Testis (tissue), 2 donors: ENCODE measurements at regions not wholly inside any gene's neighbourhood (a gene's known extent, or its start where the extent isn't known, plus 50 kb on each side); places are given as distances from the start of the nearest gene placed in this dataset.

Experiments used
- DNase-seq: peaks from one replicate; pipeline ENCODE4 v3.0.0-alpha.2; 2019
- H3K27ac ChIP-seq, 2 donors: fragments of 200-600 bp; sonication (generic); one replicate each; pipeline ENCODE4 v1.5.1; 2019
- H3K27me3 ChIP-seq: fragments of 200-600 bp; sonication (generic); one replicate; pipeline ENCODE4 v1.5.1; 2019
- H3K36me3 ChIP-seq: fragments of 200-600 bp; sonication (generic); one replicate; pipeline ENCODE4 v1.5.1; 2017; ENCODE audit warnings: low read depth; ENCODE audit errors: missing control alignments
- H3K4me1 ChIP-seq: fragments of 200-600 bp; sonication (generic); one replicate; pipeline ENCODE4 v1.5.1; 2019
- H3K4me3 ChIP-seq, 2 donors: fragments of 200-600 bp; sonication (generic); one replicate each; pipeline ENCODE4 v1.5.1; 2017 to 2019
- H3K9me3 ChIP-seq: fragments of 200-600 bp; sonication (generic); one replicate; pipeline ENCODE4 v1.5.1; 2017
- CTCF ChIP-seq, 3 experiments: fragments of 450-650 bp in 2 of 3; fragments of 200-600 bp in 1 of 3; sonication (generic) in 1 of 3; IDR thresholded peaks; one replicate each; pipeline ENCODE4 v1.5.1; 2016 to 2019; ENCODE audit warnings: antibody characterized with exemption in 3 of 3, mild to moderate bottlenecking in 2 of 3, moderate library complexity in 1 of 3
- POLR2A ChIP-seq: fragments of 450-650 bp; IDR thresholded peaks from one replicate; pipeline ENCODE4 v1.6.1; 2017; ENCODE audit warnings: antibody characterized with exemption, mild to moderate bottlenecking, moderate library complexity
- WGBS, 2 donors: methylation state at CpG; one replicate each; pipeline ENCODE4 v1.1.5; 2018; 5-methylcytosine and 5-hydroxymethylcytosine counted together
- intact Hi-C: fragments of 100-400 bp; cut with DNase I; formaldehyde crosslinking; loops from one replicate; pipeline ENCODE4 v1.15.1; 2023; ENCODE audit warnings: low total_unique reads

GRCh38 chr20:1804554-1804956 lies 90.7 kb upstream of the SIRPA start:
- Histone ChIP-seq H3K27ac (no peak overlapping the region), H3K27me3 (no peaks in the 10 kb centered on the region), H3K9me3 (no peaks in the 10 kb centered on the region), H3K36me3 (no peaks in the 10 kb centered on the region), H3K4me3 (no peak overlapping the region), H3K4me1 (no peaks in the 10 kb centered on the region)
- intact Hi-C loops, result no loop called here
- 69 to 74% methylated on average over 4 of the region's 4 CpGs for WGBS, 2 donors
- no peak for DNase-seq
- TF ChIP-seq POLR2A, result no peak
- no peak for TF ChIP-seq CTCF (IDR thresholded peaks at IDR 0.05)

- DNase-seq, result no peak
- Histone ChIP-seq H3K27me3 (no peaks in the 10 kb centered on the region), H3K9me3 (no peaks in the 10 kb centered on the region), H3K4me1 (no peaks in the 10 kb centered on the region), H3K4me3 (peak overlapping the region; percentile 58 to 59), H3K27ac (peak overlapping the region in 1 of 2 donors; percentile 72), H3K36me3 (no peaks in the 10 kb centered on the region)
- intact Hi-C loops, result no loop called here
- 29 to 46% methylated on average over 10 of the region's 10 CpGs for WGBS, 2 donors
- TF ChIP-seq CTCF (IDR thresholded peaks at IDR 0.05) (no peak), POLR2A (no peak)
Observed at GRCh38 chr20:1803932-1804501, 91.2 kb upstream of the SIRPA start.

GRCh38 chr20:1803061-1803931 lies 91.9 kb upstream of the SIRPA start:
- WGBS, 2 donors, result 0 to 1% methylated on average over 34 to 80 of the region's 100 CpGs
- no peaks in the 10 kb centered on the region for H3K27me3 ChIP-seq
- peak; percentile 60 for DNase-seq
- H3K4me3 ChIP-seq, result peak overlapping the region; percentile 58 to 59
- no peaks in the 10 kb centered on the region for H3K36me3 ChIP-seq
- no peak for TF ChIP-seq POLR2A
- TF ChIP-seq CTCF (IDR thresholded peaks at IDR 0.05), result no peak
- H3K27ac ChIP-seq, result peak overlapping the region in 1 of 2 donors; percentile 72
- no peaks in the 10 kb centered on the region for H3K4me1 ChIP-seq
- no peaks in the 10 kb centered on the region for H3K9me3 ChIP-seq
- intact Hi-C loops, result no loop called here

- intact Hi-C loops, result no loop called here
Observed at GRCh38 chr20:1802385-1803060, 92.7 kb upstream of the SIRPA start.

More at GRCh38 chr20:1802385-1803060, 92.7 kb upstream of the SIRPA start:
- Histone ChIP-seq H3K27me3 (no peaks in the 10 kb centered on the region), H3K27ac (no peak overlapping the region), H3K4me1 (no peaks in the 10 kb centered on the region), H3K36me3 (no peaks in the 10 kb centered on the region), H3K9me3 (no peaks in the 10 kb centered on the region), H3K4me3 (peak overlapping the region; percentile 58 to 59)
- peak in 2 of 3 experiments; percentile 29 to 34 for TF ChIP-seq CTCF (IDR thresholded peaks at IDR 0.05)
- no peak for TF ChIP-seq POLR2A
- 1% methylated on average over 35 of the region's 35 CpGs for WGBS, 2 donors
- DNase-seq, result peak; percentile 70
